ENCODE measurements at regions not wholly inside any gene's neighbourhood (a gene's known extent, or its start where the extent isn't known, plus 50 kb on each side); places are given as distances from the start of the nearest gene placed in this dataset.

DNA sequence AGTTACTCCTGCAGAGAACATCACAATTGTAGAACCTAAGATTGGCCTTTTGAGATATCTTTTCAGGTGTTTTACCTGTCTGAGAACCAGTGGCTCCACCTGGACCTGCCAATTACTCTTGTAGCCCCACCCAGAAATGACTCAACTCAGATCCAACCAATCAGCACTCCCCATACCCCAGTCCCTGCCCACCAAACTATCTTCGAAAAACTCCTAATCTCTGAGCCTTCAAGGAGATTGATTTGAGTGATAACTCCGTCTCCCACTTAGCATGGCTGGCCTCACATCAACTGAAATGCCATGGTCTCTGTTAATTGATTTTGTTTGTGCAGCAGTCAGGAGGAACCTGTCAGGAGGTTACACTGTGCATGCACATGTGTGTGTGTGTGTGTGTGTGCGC lies 103.6 kb downstream of the MTNR1B start:
- H3K27me3 ChIP-seq (ENCODE audit: control insufficient read depth in 2 of 2, insufficient read depth in 1 of 2, low read length in 1 of 2), result no peaks in the 10 kb centered on the region
- no peak overlapping the region for H3K4me3 ChIP-seq (ENCODE audit: low read length in 2 of 2)
- no peaks in the 10 kb centered on the region for H3K36me3 ChIP-seq (ENCODE audit: control insufficient read depth in 2 of 2, insufficient read depth in 2 of 2, low read length in 1 of 2)
- 68% methylated on average over 3 of the region's 3 CpGs for WGBS
- no peaks in the 10 kb centered on the region for H3K9me3 ChIP-seq (ENCODE audit: control insufficient read depth in 2 of 2, insufficient read depth in 1 of 2, low read length in 1 of 2)
- H3K27ac ChIP-seq (ENCODE audit: low read depth in 1 of 2, low read length in 1 of 2), result no peak overlapping the region
- DNase-seq (ENCODE audit: low read depth in 6 of 9, low spot score in 9 of 9), result no peak
- H3K4me1 ChIP-seq (ENCODE audit: control insufficient read depth in 2 of 2, insufficient read depth in 2 of 2, low read length in 2 of 2), result no peaks in the 10 kb centered on the region

DNA sequence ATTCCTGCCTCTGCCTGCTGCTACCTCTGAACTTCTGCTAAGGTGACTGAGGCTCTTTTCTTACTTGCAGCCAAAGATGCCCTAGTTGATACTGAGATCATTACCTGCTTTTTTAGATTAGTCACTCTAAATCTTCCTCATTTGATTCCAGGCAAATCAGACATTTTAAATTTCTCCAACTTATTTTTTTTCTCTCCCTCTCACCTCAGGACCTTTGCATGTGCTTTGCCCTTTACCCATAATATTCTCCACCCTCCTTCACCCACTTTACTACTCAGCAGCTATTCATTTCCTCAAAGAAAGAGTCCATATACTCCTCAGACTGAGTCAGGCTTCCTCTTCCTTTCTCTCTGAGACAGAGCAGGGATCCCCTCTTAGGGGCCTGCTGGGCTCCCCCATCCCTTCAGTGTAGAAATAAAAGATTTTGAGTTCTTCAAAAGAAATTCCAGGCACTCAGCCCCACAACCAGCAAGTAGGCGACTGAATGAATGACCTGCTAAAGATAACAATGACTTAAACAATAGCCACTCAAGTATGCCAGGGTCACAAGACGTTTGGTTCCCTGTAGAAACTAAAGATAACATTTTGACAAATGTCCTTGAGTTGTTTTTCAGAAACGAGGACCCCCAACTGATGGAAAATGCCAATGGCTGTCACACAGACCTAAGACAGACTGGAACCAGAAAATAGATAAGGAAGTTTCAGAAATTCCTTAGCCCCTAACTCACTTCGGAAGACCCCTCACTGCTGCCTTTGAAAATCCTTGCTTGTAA lies 104.2 kb downstream of the MTNR1B start:
- Histone ChIP-seq H3K27me3 (ENCODE audit: control insufficient read depth in 2 of 2, insufficient read depth in 1 of 2, low read length in 1 of 2) (no peaks in the 10 kb centered on the region), H3K27ac (ENCODE audit: low read depth in 1 of 2, low read length in 1 of 2) (no peak overlapping the region), H3K4me3 (ENCODE audit: low read length in 2 of 2) (no peak overlapping the region), H3K9me3 (ENCODE audit: control insufficient read depth in 2 of 2, insufficient read depth in 1 of 2, low read length in 1 of 2) (no peaks in the 10 kb centered on the region), H3K4me1 (ENCODE audit: control insufficient read depth in 2 of 2, insufficient read depth in 2 of 2, low read length in 2 of 2) (no peaks in the 10 kb centered on the region), H3K36me3 (ENCODE audit: control insufficient read depth in 2 of 2, insufficient read depth in 2 of 2, low read length in 1 of 2) (no peaks in the 10 kb centered on the region)
- WGBS, result 24% methylated on average over 4 of the region's 4 CpGs
- DNase-seq (ENCODE audit: low read depth in 6 of 9, low spot score in 9 of 9), result no peak

DNA sequence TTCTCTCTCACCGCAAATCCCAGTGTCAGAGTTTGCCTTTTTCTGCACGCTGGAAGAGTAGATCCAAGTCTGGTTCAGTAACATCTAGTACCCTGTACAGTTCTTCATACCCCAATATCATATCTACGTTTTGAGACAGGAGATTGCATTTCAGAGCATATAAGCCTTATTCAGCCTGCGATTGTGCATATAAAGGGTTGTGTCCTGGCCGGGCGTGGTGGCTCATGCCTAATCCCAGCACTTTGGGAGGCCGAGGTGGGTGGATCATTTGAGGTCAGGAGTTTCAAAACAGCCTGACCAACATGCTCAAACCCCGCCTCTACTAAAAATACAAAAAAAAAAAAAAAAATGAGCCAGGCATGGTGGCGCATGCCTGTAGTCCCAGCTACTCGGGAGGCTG lies 104.9 kb downstream of the MTNR1B start:
- H3K36me3 ChIP-seq (ENCODE audit: control insufficient read depth in 2 of 2, insufficient read depth in 2 of 2, low read length in 1 of 2), result no peaks in the 10 kb centered on the region
- 93% methylated on average over 10 of the region's 10 CpGs for WGBS
- no peak overlapping the region for H3K27ac ChIP-seq (ENCODE audit: low read depth in 1 of 2, low read length in 1 of 2)
- H3K4me1 ChIP-seq (ENCODE audit: control insufficient read depth in 2 of 2, insufficient read depth in 2 of 2, low read length in 2 of 2), result no peaks in the 10 kb centered on the region
- no peaks in the 10 kb centered on the region for H3K27me3 ChIP-seq (ENCODE audit: control insufficient read depth in 2 of 2, insufficient read depth in 1 of 2, low read length in 1 of 2)
- no peaks in the 10 kb centered on the region for H3K9me3 ChIP-seq (ENCODE audit: control insufficient read depth in 2 of 2, insufficient read depth in 1 of 2, low read length in 1 of 2)
- no peak for DNase-seq (ENCODE audit: low read depth in 6 of 9, low spot score in 9 of 9)
- no peak overlapping the region for H3K4me3 ChIP-seq (ENCODE audit: low read length in 2 of 2)

DNA sequence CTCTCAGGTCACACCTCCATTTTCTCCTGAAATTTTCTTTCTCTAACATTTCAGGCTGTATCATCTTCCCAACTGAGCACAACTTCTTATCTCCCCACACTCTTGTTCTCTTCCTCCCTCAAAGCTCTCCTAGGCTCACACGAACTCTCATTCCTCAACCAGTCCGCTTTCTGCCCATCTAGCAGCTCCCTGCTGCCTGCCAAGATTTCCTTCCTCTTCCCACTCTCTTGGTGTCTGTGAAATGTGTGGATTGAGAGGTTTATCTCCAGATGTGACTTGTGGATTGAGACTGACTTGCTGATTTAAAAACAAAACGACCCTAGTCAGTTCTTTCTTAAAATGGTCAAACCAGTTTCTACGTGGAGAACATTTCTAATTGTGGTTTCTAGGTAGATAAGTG lies 106.3 kb downstream of the MTNR1B start:
- no peaks in the 10 kb centered on the region for H3K36me3 ChIP-seq (ENCODE audit: control insufficient read depth in 2 of 2, insufficient read depth in 2 of 2, low read length in 1 of 2)
- no peak for DNase-seq (ENCODE audit: low read depth in 6 of 9, low spot score in 9 of 9)

DNA sequence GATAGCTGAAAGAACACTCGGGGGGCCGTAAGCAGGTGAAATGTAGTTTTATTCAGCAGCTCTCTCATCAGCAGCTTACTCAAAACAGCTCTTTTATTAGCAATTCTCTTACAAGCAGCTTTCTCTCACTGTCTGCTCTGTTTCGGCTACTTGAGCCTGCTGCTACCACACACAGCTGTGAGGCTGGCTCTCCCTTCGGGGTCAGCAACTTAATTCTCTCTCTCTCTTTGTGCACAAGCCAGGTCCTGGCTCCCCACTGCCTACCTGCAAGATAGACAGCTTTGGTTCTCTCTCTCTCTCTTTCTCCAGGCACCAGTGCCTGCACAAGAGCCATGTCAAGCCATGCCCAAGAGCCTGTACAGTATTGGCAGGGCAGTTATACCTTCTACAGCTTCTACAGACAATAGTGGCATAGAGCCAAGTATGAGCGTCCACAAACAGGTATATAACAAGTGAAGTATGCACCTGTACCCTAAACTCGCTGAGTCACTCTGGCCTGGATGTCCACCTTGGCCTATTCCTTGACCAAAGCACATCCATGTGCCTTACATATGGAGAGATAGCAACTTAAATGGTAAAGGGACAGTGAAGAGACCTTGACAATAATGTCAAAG lies 110.8 kb downstream of the MTNR1B start:
- no peaks in the 10 kb centered on the region for H3K9me3 ChIP-seq (ENCODE audit: control insufficient read depth in 2 of 2, insufficient read depth in 1 of 2, low read length in 1 of 2)
- H3K4me1 ChIP-seq (ENCODE audit: control insufficient read depth in 2 of 2, insufficient read depth in 2 of 2, low read length in 2 of 2), result no peaks in the 10 kb centered on the region
- DNase-seq (ENCODE audit: low read depth in 6 of 9, low spot score in 9 of 9), result no peak
- no peak overlapping the region for H3K4me3 ChIP-seq (ENCODE audit: low read length in 2 of 2)
- no peak overlapping the region for H3K27ac ChIP-seq (ENCODE audit: low read depth in 1 of 2, low read length in 1 of 2)
- 80% methylated on average over 6 of the region's 6 CpGs for WGBS
- no peaks in the 10 kb centered on the region for H3K36me3 ChIP-seq (ENCODE audit: control insufficient read depth in 2 of 2, insufficient read depth in 2 of 2, low read length in 1 of 2)
- H3K27me3 ChIP-seq (ENCODE audit: control insufficient read depth in 2 of 2, insufficient read depth in 1 of 2, low read length in 1 of 2), result no peaks in the 10 kb centered on the region

More for the DNA sequence above, 106.3 kb downstream of the MTNR1B start:
- Histone ChIP-seq H3K9me3 (ENCODE audit: control insufficient read depth in 2 of 2, insufficient read depth in 1 of 2, low read length in 1 of 2) (no peaks in the 10 kb centered on the region), H3K27me3 (ENCODE audit: control insufficient read depth in 2 of 2, insufficient read depth in 1 of 2, low read length in 1 of 2) (no peaks in the 10 kb centered on the region), H3K4me1 (ENCODE audit: control insufficient read depth in 2 of 2, insufficient read depth in 2 of 2, low read length in 2 of 2) (no peaks in the 10 kb centered on the region), H3K27ac (ENCODE audit: low read depth in 1 of 2, low read length in 1 of 2) (no peak overlapping the region), H3K4me3 (ENCODE audit: low read length in 2 of 2) (no peak overlapping the region)
- WGBS, result 31% methylated on average over 4 of the region's 4 CpGs

DNA sequence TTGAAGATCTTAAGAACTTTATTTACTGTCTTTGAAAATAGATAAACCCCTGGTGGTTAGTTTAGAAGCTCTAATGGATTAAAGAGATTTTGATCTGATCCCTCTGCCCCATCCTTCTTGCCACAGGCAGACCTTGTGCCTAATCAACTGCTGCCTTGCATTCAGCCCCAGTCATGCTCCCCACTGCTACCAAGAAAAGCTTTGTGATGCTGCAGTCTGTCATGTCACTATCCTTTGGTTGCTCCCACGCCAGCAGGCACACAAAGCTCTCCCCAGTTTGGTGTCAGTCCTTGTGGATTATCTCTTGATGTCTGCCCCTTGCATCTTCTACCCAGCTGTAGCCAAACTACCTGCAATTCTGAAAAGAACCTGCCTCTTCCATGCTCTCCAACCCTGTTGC lies 112.2 kb downstream of the MTNR1B start:
- no peak overlapping the region for H3K27ac ChIP-seq (ENCODE audit: low read depth in 1 of 2, low read length in 1 of 2)
- no peaks in the 10 kb centered on the region for H3K4me1 ChIP-seq (ENCODE audit: control insufficient read depth in 2 of 2, insufficient read depth in 2 of 2, low read length in 2 of 2)
- 62% methylated on average over 1 of the region's 1 CpG for WGBS
- H3K36me3 ChIP-seq (ENCODE audit: control insufficient read depth in 2 of 2, insufficient read depth in 2 of 2, low read length in 1 of 2), result no peaks in the 10 kb centered on the region
- no peak overlapping the region for H3K4me3 ChIP-seq (ENCODE audit: low read length in 2 of 2)
- H3K27me3 ChIP-seq (ENCODE audit: control insufficient read depth in 2 of 2, insufficient read depth in 1 of 2, low read length in 1 of 2), result no peaks in the 10 kb centered on the region
- no peaks in the 10 kb centered on the region for H3K9me3 ChIP-seq (ENCODE audit: control insufficient read depth in 2 of 2, insufficient read depth in 1 of 2, low read length in 1 of 2)
- no peak for DNase-seq (ENCODE audit: low read depth in 6 of 9, low spot score in 9 of 9)

DNA sequence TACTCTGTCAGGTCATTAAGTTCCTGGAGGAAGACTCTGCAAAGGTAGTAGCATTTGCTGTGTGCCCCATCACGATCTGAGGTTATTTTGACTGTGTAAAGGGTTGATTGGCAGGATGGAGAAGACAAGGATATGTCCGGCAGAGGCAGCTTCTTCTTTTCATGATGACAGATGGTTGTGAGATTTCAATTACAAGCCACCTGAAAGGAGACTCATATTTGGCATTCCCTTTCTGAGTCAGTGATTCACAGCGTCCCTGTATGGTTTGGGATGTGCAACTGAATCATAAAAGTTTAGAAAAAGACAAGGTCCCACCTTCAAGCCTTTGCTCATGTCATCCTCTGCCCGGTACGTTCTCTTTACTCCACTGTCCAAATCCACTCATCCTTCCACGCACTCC lies 113.4 kb downstream of the MTNR1B start:
- no peaks in the 10 kb centered on the region for H3K27me3 ChIP-seq (ENCODE audit: control insufficient read depth in 2 of 2, insufficient read depth in 1 of 2, low read length in 1 of 2)
- no peaks in the 10 kb centered on the region for H3K4me1 ChIP-seq (ENCODE audit: control insufficient read depth in 2 of 2, insufficient read depth in 2 of 2, low read length in 2 of 2)
- no peak for DNase-seq (ENCODE audit: low read depth in 6 of 9, low spot score in 9 of 9)
- H3K4me3 ChIP-seq (ENCODE audit: low read length in 2 of 2), result no peak overlapping the region
- no peaks in the 10 kb centered on the region for H3K36me3 ChIP-seq (ENCODE audit: control insufficient read depth in 2 of 2, insufficient read depth in 2 of 2, low read length in 1 of 2)
- H3K27ac ChIP-seq (ENCODE audit: low read depth in 1 of 2, low read length in 1 of 2), result no peak overlapping the region
- H3K9me3 ChIP-seq (ENCODE audit: control insufficient read depth in 2 of 2, insufficient read depth in 1 of 2, low read length in 1 of 2), result no peaks in the 10 kb centered on the region
- WGBS, result 92% methylated on average over 6 of the region's 6 CpGs

DNA sequence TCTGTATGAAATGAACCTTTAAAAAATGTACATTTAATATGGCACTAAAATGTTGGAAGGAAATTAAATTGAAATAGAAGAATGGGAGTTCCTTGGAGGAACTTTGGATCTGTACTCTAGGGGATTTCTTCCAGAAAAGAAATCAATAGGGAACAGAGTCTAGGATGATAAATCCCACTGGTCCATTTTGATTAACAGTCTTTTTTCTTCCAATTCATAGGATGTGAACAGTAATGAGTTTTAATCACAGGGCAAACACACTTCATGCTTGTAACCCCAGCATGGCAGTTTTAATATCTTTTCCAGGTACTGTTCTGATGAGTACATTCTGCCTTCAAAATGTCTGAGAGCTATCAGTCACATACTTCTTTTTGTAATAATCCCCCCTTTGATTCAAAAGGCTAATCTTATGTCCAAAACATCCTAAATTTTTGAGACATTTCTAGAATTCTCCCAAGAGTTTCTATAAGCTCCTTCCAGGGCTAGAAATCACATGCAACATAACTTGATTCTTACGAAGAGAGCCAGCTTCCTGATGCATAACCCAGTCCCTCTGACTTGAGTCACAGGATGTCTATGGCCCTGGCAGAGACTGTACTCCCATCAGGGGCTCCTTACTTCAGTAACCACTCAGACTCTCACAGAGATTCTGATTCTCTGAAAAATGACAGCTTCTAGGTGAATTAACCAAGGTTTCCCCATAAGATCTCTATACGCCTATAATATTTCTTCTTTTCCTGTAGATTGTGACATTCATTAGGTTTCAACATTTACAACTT lies 112.9 kb downstream of the SLC36A4 start:
- Histone ChIP-seq H3K27ac (ENCODE audit: low read depth in 1 of 2, low read length in 1 of 2) (no peak overlapping the region), H3K9me3 (ENCODE audit: control insufficient read depth in 2 of 2, insufficient read depth in 1 of 2, low read length in 1 of 2) (no peaks in the 10 kb centered on the region), H3K4me3 (ENCODE audit: low read length in 2 of 2) (no peak overlapping the region), H3K4me1 (ENCODE audit: control insufficient read depth in 2 of 2, insufficient read depth in 2 of 2, low read length in 2 of 2) (no peaks in the 10 kb centered on the region), H3K27me3 (ENCODE audit: control insufficient read depth in 2 of 2, insufficient read depth in 1 of 2, low read length in 1 of 2) (no peaks in the 10 kb centered on the region), H3K36me3 (ENCODE audit: control insufficient read depth in 2 of 2, insufficient read depth in 2 of 2, low read length in 1 of 2) (no peaks in the 10 kb centered on the region)
- WGBS, result 89% methylated on average over 2 of the region's 2 CpGs
- no peak for DNase-seq (ENCODE audit: low read depth in 6 of 9, low spot score in 9 of 9)

DNA sequence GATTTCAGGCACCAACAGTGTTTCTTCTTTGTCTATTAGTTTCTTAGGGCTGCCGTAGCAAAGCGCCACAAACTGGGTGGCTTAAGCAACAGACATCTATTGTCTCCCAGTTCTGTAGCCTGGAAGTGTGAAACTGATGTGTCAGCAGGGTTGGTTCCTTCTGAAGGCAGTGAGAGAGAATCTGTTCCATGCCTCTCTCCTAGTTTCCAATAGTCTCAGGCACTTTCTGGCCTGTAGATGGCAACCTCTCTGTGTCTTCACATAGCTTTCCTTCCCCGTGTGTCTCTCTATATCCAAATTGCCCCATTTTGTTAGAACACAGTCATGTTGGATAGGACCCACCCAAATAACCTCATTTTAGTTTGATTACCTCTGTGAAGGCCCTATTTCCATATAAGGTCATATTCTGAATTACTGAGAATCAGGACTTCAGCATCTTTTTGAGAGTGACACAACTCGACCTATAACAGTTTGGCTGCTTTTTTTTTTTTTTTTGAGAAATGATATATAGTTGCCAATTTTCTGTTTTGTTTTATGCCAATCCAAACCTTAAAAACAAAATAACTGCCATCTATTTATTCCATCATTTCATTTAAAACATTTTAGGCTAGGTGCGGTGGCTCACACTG lies 108.2 kb downstream of the SLC36A4 start:
- DNase-seq (ENCODE audit: low read depth in 6 of 9, low spot score in 9 of 9), result peak in 3 of 9 donors; percentile 1 to 15 (median 2)
- Histone ChIP-seq H3K4me3 (ENCODE audit: low read length in 2 of 2) (no peak overlapping the region), H3K27me3 (ENCODE audit: control insufficient read depth in 2 of 2, insufficient read depth in 1 of 2, low read length in 1 of 2) (no peaks in the 10 kb centered on the region), H3K27ac (ENCODE audit: low read depth in 1 of 2, low read length in 1 of 2) (no peak overlapping the region), H3K36me3 (ENCODE audit: control insufficient read depth in 2 of 2, insufficient read depth in 2 of 2, low read length in 1 of 2) (no peaks in the 10 kb centered on the region), H3K4me1 (ENCODE audit: control insufficient read depth in 2 of 2, insufficient read depth in 2 of 2, low read length in 2 of 2) (no peaks in the 10 kb centered on the region), H3K9me3 (ENCODE audit: control insufficient read depth in 2 of 2, insufficient read depth in 1 of 2, low read length in 1 of 2) (no peaks in the 10 kb centered on the region)
- 65% methylated on average over 5 of the region's 5 CpGs for WGBS

Measured in thymus (tissue), 11 donors.